ELF-1 (cell line): ENCODE measurements at regions not wholly inside any gene's neighbourhood (a gene's known extent, or its start where the extent isn't known, plus 50 kb on each side); places are given as distances from the start of the nearest gene placed in this dataset.
"Not testable (repeated sequence)": the region's sequence is repeated elsewhere in the genome, so short reads cannot be mapped to it uniquely, and the experiment has no call there.

Experiments
- DNase-seq: peaks from one replicate; pipeline ENCODE4 v3.0.0-alpha.2; 2016; ENCODE audit warnings: low read depth, low spot score

DNA sequence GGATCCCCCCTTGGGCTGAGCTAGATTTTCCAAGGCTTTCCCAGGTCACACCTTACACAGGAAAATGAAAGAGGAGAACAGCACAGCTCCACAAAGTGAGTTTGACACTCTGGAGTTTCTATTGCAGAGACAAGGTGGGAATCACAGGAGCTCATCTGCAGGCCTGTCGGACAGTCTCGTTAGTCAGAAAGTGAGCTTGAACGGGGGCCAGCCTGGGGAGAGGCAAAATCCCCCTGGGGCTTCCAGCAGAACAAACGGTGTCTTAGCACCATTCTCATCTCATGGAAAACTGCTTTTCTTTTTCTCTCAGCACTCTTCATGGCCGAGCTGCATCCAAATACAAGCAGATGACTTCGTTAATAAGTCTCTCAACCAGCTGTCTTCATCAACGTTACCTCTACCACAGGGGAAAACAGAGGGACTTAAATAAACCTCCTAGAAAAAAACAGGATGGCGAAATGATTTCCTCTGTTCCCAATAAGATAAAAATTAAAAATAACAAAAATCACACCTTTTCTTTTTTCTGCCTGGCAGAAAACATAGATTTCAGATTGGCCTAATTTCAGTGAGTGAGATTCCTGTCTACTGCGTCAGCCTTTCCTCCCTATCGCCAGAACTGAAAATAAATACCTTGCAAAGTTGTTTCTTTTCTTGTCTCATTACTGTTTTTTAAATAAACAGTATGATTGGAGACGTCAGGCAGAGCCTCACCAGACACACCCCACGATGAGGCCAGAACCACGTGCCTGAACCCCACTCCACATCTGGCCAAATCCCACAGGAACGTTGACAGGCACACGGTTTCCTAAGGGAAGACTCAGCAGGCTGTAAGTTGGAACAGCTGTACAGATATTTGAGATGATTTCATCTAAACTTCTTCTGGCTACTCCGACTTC, 219.0 kb downstream of the TTLL2 start:
- no peak for DNase-seq

DNA sequence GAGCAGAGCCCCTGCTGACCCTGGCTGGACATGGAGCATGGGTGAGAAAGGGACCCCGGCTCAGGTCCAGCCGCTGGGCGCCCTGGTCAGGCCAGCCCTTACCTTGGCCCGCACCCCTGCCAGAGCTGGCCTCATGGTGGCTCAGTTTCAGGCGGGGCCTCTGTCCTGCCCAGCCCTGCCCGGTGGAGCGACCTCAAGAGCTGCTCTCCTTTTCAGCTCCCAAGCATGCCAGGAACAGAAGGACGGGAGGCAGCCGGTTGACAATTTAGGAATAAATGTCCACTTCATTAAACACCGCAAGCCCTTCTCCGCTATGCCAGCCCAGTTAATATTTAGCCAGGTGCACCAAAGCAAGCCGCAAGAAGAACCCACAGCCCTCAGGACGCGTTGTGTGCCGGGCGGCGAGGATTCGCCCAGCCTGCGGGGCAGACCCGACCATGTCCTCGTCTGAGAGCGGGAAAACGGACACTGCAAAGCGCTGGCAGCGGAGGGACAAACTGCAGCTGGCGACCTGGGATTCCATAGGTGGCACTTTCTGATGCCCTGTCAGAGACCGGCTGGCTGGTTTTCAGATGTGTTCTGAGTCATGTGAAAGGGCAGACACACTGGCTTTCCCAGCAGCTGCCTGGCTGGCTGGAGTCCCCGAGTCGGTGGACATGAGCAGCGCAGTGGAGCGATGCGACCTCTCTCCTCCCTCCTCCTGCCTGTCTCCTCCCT, 221.9 kb downstream of the TTLL2 start:
- DNase-seq, result no peak

DNA sequence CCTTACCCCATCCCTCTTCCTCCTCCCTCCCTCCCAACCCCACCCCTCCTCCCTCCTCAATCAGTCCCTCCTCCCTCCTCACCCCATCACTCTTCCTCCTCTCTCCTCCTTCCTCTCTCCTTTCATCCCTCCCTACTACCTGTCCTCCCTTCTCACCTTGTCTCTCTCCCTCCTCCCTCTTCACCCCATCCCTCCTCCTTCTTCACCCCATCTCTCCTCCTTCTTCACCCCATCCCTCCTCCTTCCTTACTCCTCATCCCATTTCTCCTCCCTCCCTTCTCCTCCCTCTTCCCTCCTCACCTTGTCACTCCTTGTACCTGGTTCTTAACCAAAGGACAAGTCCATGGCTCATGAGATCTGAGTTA, 222.4 kb downstream of the TTLL2 start:
- DNase-seq, result no peak

DNA sequence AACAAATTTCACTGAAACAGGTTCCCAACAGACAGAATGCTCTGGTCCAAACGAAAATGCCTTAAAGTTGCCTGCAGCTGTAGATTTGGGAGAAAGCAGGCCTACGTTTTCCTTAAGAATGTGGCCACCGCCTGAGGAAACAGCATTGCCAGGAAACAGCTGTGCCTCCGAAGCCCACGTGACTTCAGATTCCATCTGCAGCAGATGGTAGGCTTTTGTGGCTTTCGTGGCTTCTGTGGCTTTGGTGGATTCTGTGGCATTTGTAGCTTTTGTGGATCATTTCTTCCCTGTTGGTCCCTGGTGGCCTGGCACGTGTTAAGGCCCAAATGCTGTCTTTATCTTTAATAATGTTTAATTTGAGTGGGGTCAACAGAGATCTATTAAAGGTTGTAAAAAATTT, 222.9 kb downstream of the TTLL2 start:
- DNase-seq, result peak; percentile 58

DNA sequence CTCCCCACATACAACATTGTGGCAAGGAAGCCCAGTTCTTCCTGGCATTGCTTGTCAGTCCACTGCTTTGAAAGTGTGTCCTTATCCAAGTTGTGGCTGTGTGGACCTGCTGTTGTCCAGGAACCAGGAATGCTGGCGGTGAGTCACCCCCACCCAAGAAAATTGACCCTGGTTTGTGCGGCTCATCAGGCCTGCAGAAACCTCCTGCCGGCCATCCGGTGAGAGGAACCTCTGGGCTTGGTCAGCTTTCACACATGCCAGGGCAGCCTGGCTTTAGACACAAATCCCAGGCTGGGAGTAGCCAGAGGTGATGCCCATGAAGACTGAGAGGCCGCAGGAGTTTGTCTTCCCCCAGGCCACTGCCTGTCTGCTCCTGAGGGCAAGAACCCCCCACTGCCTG, 223.6 kb downstream of the TTLL2 start:
- DNase-seq, result no peak

DNA sequence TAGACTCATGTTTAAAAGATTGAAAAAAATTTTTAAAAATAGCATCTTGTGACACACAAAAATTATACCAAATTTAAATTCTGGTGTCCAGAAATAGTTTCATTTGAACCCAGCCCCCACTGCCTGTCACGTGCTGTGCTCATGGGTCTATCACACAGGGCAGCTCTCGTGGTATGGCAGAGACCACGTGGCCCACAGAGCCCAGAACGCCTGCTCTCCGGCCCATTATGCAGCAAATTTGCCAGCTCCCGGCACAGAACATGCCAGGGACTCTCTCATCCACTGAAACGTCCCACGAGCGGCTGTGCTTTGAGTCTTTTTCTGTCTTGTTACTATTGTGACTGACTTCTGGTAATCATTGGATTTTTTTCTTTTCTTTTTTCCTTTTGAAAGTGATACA, 224.3 kb downstream of the TTLL2 start:
- no peak for DNase-seq

DNA sequence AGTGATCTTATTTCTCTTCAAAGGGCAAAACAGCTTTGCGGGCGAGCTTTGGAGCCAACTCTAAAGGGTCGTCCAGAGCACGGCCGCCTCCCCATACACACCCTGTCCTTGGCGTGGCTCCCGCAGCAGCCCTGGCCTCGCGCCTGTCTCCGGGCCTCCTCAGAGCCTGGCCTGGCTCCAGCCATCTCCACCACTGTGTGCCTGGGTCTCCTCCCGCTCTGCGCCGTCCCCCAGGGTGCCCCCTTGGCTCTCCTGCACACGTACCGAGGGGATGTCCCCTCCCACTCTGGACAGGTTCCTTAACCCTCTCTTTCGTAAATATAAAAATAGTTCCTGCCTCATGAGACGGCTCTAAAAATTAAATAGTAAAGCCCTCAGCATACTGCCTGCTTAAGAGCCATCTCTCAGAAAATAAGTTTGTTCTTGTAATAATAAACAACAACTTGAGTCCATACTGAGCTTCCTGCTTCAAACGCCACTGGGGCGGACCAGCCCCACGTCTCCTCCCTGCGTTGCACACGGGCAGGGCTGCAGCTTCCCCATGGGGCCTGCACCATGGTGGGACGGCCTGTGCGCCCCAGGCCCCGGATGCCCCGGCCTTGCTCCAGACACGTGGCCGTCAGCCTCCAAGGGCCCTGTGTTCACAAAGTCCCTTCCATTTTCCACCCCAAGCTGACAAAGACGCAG, 226.2 kb downstream of the TTLL2 start:
- DNase-seq, result no peak

DNA sequence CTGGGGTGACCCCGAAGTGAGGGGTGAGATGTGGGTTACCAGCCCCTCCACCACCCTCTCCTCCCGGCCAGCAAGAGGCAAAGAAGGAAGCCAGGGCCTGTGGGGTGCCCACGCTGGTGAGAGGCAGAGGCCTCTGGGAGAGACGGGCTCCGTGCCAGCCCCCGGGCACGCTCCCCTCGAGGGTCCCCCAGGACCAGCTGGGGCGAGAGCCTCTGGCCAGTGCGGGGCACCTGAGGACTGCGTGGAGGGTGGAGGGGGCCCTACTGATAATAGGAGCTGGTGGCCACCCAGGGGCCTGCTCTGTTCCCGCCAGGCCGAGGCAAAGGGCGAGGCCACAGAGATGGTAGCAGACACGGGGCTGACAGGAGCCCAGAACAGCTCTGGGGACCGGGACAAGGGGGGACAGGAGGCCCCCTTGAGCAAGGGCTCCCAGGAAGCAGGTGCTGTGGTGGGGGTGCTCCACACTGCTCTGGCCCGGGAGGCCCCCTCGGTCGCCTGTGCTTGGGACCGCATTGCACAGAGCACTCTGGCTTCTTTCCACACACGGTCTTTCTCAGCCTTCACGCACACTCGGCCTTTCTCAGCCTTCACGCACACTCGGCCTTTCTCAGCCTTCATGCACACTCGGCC, 226.9 kb downstream of the TTLL2 start:
- no peak for DNase-seq

DNA sequence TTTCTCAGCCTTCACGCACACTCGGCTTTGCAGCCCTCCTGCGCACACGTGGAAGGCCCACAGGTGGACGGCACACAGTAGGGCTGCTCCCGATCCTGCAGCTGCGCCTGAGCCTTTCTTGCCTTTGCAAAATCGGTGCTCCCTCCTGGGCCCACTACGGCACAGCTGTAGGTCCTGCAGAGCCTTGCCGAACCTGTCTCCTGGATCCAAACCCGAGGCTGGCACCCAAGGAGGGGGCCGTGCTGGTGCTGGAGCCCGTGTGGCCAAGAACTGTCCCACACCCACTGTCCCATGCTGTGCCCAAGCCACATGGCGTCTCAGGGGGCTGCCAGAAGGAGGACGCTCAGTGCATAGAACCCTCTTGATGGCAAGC, 227.4 kb downstream of the TTLL2 start:
- no peak for DNase-seq

DNA sequence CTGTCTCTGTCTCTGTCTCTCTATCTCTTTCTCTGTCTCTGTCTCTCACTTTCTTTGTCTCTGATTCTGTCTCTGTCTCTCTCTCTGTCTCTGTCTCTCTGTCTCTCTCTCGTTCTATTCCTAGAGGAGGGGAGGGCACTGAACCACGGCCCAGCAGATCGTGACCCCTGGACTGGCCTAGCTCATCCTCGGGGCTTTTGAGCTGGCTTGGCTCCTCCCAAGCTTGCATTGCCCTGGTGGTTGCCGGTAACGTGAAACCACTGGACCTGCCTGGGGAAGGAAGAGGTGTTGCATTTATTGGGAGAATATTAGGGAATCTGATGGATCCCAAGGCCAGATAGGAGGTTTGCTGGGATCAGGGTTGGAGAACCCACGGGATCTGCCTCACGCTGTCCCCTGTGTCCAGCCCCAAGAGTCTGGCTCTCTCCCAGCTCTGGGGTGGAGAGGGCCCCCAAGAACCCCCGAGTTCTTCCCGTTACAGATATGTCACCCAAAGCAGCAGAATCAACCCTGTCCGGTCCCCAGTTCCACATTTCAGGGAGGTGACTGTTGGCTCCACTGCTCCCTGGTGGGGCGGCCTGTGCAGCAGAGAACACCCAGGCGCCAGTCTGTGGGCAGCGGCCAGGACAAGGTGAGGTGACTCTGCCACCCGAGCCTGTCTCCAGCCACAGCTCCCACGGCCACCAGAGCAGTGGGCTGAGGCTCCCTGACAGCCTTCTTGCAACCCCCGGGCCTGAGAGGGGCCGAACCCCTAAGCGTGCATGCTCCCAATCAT, 228.3 kb downstream of the TTLL2 start:
- no peak for DNase-seq

DNA sequence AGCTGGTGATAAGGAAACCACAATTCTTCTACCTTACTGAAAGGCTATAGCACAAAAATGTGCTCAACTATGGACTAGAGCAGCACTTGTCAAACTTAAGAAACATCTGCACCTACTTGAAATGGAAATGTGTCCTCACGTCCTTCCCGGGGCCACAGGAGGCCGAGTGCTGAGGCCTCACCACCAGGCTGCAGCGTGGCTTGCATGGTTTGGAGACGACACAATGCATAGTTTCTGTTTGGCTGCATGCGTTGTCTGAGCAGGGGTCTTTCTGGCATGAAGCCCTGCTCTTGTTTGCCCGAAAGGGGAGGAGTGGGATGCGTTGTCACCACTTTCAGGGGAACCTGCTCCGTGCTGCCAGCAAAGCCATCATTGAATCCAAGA, 228.8 kb downstream of the TTLL2 start:
- no peak for DNase-seq

DNA sequence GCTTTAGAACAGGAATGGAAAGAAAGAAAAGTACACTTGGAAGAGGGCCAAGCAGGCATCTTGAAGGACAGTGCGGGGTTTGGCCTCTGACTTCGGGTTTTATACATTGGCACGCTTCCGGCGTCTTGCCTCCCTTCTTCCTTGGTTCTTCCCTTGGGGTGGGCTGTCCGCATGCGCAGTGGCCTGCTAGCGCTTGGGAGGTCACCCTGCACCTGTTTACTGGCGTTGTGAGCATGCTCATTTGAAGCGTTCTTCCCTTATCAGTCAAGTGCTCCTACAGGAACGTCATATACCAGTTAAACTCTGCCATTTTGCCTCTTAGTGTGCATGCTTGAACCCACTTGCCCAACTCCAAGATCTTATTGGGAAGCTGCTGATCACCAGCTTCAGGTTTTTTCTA, 230.0 kb downstream of the TTLL2 start:
- no peak for DNase-seq

DNA sequence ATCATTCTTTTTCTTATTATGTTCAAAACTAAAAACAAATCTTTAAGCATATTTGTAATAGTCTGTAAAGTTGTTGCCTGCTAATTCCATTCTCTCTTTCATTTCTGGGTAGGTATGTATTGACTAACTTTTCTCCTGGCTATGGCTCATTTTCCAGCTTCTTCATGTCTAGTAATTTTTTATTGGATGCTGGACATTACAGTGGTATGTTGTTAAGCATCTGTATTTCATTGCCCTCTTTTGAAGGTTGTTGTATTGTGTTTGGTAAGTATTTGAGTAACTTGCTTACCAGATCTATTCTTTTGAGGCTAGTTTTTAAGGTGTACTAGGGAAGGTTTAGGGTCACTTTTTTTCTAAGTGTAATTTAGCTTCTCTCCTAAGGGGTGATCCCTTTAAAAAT, 230.9 kb downstream of the TTLL2 start:
- no peak for DNase-seq

DNA sequence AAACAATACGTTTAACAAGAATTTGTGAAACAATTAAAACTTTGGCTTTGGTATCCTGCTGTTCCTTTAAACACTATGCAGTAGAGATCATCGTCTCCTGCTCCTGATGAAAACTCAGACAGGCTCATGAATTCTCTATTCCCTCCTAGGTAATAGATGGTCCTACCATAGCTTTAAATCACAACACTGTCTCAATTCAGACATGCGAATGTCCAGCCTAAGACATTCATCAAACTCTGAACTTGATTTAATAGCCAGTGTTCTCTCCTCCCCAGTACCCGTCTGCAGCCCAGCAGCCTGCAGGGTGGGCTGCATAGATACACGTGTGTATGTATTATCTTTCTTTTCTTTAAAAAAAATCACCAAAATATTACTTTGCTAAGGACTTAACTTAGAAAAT, 232.8 kb downstream of the TTLL2 start:
- no peak for DNase-seq

DNA sequence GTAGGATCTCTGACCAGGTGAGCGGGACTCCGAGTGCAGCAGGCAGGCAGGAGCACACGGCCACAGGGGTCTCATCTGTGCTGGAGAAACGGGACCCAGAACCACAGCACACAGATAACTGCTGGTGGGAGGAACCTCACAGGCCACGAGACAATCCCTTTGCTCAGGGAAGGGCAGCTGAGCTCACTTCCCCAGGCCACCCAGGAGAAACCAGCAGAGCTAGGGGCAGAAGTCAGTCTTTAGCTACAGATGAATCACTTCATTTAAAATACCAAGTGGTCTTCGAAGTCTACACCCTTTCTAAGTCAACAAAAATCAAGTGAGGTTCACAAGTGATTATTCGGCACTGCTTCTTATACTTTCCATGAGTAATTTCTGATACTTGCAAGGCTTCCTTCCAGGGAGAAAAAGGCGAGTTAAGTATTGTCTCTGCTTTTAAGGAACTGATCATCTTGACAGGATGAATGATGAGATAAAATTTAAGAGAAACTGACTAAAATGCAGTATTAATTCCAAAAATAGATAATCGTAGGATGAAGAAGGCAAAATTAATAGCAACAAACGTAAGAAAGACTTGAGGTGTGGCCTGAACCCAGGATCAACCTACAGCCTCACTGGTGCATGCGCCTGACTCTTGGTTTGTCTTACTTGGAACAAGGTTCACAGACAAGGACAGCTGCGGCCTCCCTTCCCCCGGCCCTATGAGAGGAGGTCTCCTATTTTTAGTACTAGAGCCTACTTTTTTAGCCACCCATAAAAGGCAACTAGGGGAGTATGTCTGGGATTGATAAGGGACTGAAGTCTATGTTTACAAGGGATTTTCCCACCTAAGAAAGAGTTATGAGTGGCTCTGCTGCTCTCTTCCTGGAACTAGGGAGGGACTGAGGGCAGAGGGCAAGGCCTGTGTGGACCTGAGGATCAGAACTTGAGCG, 233.6 kb downstream of the TTLL2 start:
- no peak for DNase-seq

DNA sequence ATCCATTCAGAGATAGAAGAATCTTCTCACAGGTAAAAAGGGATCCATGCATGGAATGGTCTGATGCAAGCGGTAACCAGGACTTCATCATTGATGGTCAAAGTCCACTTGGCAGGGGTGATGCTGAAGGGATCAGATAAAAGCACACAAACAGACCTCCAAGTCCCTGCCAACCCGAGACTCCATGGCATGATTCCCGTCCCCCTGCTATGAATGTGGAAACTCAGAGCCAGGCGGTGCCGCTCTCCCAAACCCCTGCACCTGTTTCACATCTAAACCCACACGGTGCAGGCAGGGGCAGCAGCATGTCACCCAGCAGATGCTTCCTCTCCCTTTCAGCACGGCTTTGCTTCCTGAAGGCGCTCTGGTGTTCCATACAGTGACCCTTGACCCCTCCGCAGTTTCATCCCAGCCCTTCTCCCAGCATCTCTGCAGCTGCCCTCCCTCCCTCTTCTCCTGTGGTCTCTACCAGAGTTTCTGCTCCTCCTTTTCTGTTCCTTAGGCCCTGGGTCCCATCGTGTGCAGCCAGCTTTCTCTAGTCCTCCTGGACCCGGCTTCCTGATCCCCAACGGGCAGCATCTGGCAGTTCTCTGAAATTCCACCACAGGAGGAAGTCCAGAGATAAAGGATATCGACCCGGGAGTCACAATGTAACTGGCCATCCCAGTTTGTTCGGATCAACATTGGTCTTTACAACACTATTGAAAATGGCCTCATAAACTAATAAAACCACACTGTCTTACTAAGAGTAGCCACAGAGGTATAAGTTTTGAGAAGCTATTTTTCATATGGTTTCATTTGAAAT, 235.0 kb downstream of the TTLL2 start:
- no peak for DNase-seq

DNA sequence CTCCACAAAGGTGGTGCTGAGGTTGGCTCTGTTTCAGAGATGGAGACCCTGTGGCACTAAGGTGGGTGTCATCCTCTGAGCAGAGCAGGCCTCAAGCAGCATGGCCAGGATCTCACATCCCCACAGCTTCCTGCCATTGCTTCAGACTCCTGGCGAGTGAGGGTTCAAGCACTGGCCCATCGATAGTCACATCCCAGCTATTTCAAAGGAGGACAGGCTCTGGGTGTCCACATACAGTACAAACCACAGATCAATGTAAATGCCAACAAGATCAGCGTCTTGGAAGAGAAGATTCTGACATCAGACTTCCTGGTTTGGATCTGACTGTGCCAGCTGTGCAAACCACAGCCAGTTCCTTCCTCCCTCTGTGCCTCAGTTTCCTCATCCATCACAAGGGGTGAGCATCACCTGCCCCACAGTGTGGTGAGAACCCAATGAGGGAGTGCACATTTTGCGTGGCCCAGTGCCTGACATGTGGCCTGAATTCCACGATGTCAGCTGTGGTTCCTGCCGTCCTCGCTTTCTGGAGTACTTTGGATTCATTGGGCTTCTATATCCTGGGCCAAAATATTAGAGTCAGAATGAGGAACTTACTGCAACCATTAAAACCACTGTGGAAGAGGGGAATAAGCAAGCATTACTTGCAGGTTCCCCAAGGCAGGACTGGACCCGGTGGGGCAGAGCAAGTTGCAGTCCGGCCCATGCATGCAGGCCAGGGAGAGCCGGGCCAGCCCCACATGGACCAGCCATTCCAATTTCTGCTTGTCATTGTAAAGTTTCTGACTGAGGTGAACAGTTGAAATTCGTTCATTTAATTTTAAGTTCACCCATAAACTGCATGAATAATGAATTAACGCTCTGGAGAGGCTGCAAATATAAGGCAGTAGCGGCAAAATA, 236.0 kb downstream of the TTLL2 start:
- no peak for DNase-seq

DNA sequence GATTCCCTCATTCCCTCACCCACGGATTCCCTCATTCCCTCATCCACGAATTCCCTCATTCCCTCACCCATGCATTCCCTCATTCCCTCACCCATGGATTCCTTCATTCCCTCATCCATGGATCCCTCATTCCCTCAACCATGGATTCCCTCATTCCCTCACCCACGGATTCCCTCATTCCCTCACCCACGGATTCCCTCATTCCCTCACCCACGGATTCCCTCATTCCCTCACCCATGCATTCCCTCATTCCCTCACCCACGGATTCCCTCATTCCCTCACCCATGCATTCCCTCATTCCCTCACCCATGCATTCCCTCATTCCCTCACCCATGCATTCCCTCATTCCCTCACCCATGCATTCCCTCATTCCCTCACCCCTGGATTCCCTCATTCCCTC, 238.0 kb downstream of the TTLL2 start:
- DNase-seq, result not testable (repeated sequence)
